ENCODE measurements at regions not wholly inside any gene's neighbourhood (a gene's known extent, or its start where the extent isn't known, plus 50 kb on each side); places are given as distances from the start of the nearest gene placed in this dataset.
A peak's percentile ranks its signal among the peaks of the same experiment; 100 is the strongest.
"Not testable (repeated sequence)": the region's sequence is repeated elsewhere in the genome, so short reads cannot be mapped to it uniquely, and the experiment has no call there.

GRCh38 chr2:8246137-8246536 lies 435.7 kb upstream of the ID2 start:
- no peak for DNase-seq (ENCODE audit: low read depth, low spot score)

GRCh38 chr2:8247905-8248622 lies 433.8 kb upstream of the ID2 start:
- no peak for DNase-seq (ENCODE audit: low read depth, low spot score)

GRCh38 chr2:8248623-8248957 lies 433.3 kb upstream of the ID2 start:
- no peak for DNase-seq (ENCODE audit: low read depth, low spot score)

GRCh38 chr2:8249141-8249540 lies 432.7 kb upstream of the ID2 start:
- no peak for DNase-seq (ENCODE audit: low read depth, low spot score)

- no peak for DNase-seq (ENCODE audit: low read depth, low spot score)
Measured at GRCh38 chr2:8249769-8250168, 432.1 kb upstream of the ID2 start.

GRCh38 chr2:8250290-8250689 lies 431.6 kb upstream of the ID2 start:
- DNase-seq (ENCODE audit: low read depth, low spot score), result not testable (repeated sequence)

- DNase-seq (ENCODE audit: low read depth, low spot score), result no peak
Measured at GRCh38 chr2:8251291-8251690, 430.6 kb upstream of the ID2 start.

- no peak for DNase-seq (ENCODE audit: low read depth, low spot score)
Measured at GRCh38 chr2:8251856-8252255, 430.0 kb upstream of the ID2 start.

- DNase-seq (ENCODE audit: low read depth, low spot score), result peak; percentile 62
Measured at GRCh38 chr2:8252997-8253694, 428.7 kb upstream of the ID2 start.

- peak; percentile 42 for DNase-seq (ENCODE audit: low read depth, low spot score)
Measured at GRCh38 chr2:8253781-8254180, 428.1 kb upstream of the ID2 start.

GRCh38 chr2:8254214-8254613 lies 427.6 kb upstream of the ID2 start:
- DNase-seq (ENCODE audit: low read depth, low spot score), result not testable (repeated sequence)

GRCh38 chr2:8254791-8255447 lies 426.9 kb upstream of the ID2 start:
- DNase-seq (ENCODE audit: low read depth, low spot score), result peak; percentile 62

GRCh38 chr2:8255448-8255800 lies 426.4 kb upstream of the ID2 start:
- peak; percentile 60 for DNase-seq (ENCODE audit: low read depth, low spot score)

- no peak for DNase-seq (ENCODE audit: low read depth, low spot score)
Measured at GRCh38 chr2:8256905-8257304, 425.0 kb upstream of the ID2 start.

GRCh38 chr2:8257502-8257901 lies 424.4 kb upstream of the ID2 start:
- DNase-seq (ENCODE audit: low read depth, low spot score), result peak; percentile 30

GRCh38 chr2:8258406-8258805 lies 423.4 kb upstream of the ID2 start:
- peak; percentile 27 for DNase-seq (ENCODE audit: low read depth, low spot score)

GRCh38 chr2:8259106-8259840 lies 422.6 kb upstream of the ID2 start:
- no peak for DNase-seq (ENCODE audit: low read depth, low spot score)

- no peak for DNase-seq (ENCODE audit: low read depth, low spot score)
Measured at GRCh38 chr2:8259841-8260178, 422.0 kb upstream of the ID2 start.

- DNase-seq (ENCODE audit: low read depth, low spot score), result no peak
Measured at GRCh38 chr2:8260213-8260612, 421.6 kb upstream of the ID2 start.

GRCh38 chr2:8263901-8264300 lies 418.0 kb upstream of the ID2 start:
- DNase-seq (ENCODE audit: low read depth, low spot score), result peak; percentile 43

GRCh38 chr2:8264981-8265380 lies 416.9 kb upstream of the ID2 start:
- no peak for DNase-seq (ENCODE audit: low read depth, low spot score)

- no peak for DNase-seq (ENCODE audit: low read depth, low spot score)
Measured at GRCh38 chr2:8265476-8266226, 416.2 kb upstream of the ID2 start.

Measured in ELF-1 (cell line).